H9 (cell line): ENCODE measurements at regions not wholly inside any gene's neighbourhood (a gene's known extent, or its start where the extent isn't known, plus 50 kb on each side); places are given as distances from the start of the nearest gene placed in this dataset.

Experiments
- DNase-seq: peaks from one replicate; pipeline ENCODE4 v3.0.0-alpha.2; 2017
- H2AFZ ChIP-seq: one replicate; pipeline ENCODE4 v1.6.1; 2013; ENCODE audit warnings: mild to moderate bottlenecking, low read length, control low read depth, moderate library complexity
- H2AK5ac ChIP-seq: 2 replicates; pipeline ENCODE4 v1.6.1; 2013; ENCODE audit warnings: low read length, control low read depth, mixed read lengths; ENCODE audit not compliant: insufficient read length
- H2BK120ac ChIP-seq: one replicate; pipeline ENCODE4 v1.6.1; 2013; ENCODE audit warnings: low read depth, mild to moderate bottlenecking, low read length, control low read depth, inconsistent platforms; ENCODE audit not compliant: poor library complexity, severe bottlenecking
- H2BK12ac ChIP-seq: 2 replicates; pipeline ENCODE4 v1.6.1; 2013; ENCODE audit warnings: low read length, control low read depth, mixed read lengths, low read depth; ENCODE audit not compliant: insufficient read length
- H2BK15ac ChIP-seq: 2 replicates; pipeline ENCODE4 v1.6.1; 2013; ENCODE audit warnings: low read depth, low read length, control low read depth
- H2BK20ac ChIP-seq: one replicate; pipeline ENCODE4 v1.6.1; 2013; ENCODE audit warnings: low read depth, mild to moderate bottlenecking, low read length, control low read depth, inconsistent platforms; ENCODE audit not compliant: poor library complexity, severe bottlenecking
- H2BK5ac ChIP-seq: 2 replicates; pipeline ENCODE4 v1.6.1; 2013; ENCODE audit warnings: low read length, control low read depth, mixed read lengths; ENCODE audit not compliant: insufficient read length
- H3K14ac ChIP-seq: 2 replicates; pipeline ENCODE4 v1.6.1; 2013; ENCODE audit warnings: low read length, control low read depth; ENCODE audit not compliant: insufficient read depth
- H3K18ac ChIP-seq: 2 replicates; pipeline ENCODE4 v1.6.1; 2013; ENCODE audit warnings: low read depth, mild to moderate bottlenecking, mixed read lengths, low read length, control low read depth; ENCODE audit not compliant: insufficient read length
- H3K23ac ChIP-seq: 2 replicates; pipeline ENCODE4 v1.6.1; 2013; ENCODE audit warnings: low read length, control low read depth, mixed read lengths, low read depth; ENCODE audit not compliant: insufficient read length
- H3K23me2 ChIP-seq: 2 replicates; pipeline ENCODE4 v1.6.1; 2013; ENCODE audit warnings: low read depth, mild to moderate bottlenecking, mixed read lengths, low read length, control low read depth; ENCODE audit not compliant: insufficient read length, poor library complexity, severe bottlenecking
- H3K27ac ChIP-seq: 2 replicates; pipeline ENCODE4 v1.5.1; 2013; ENCODE audit warnings: low read length, control low read depth, mixed read lengths, low read depth; ENCODE audit not compliant: insufficient read length
- H3K27me3 ChIP-seq: 2 replicates; pipeline ENCODE4 v1.6.1; 2013; ENCODE audit warnings: low read length, control low read depth, inconsistent platforms; ENCODE audit not compliant: insufficient read depth
- H3K4ac ChIP-seq: 2 replicates; pipeline ENCODE4 v1.6.1; 2013; ENCODE audit warnings: low read depth, mild to moderate bottlenecking, control low read depth, inconsistent platforms, low read length, moderate library complexity
- H3K4me1 ChIP-seq: 2 replicates; pipeline ENCODE4 v1.6.1; 2013; ENCODE audit warnings: low read length, control low read depth, inconsistent platforms; ENCODE audit not compliant: insufficient read depth
- H3K4me2 ChIP-seq: 2 replicates; pipeline ENCODE4 v1.6.1; 2013; ENCODE audit warnings: low read length, control low read depth, mixed read lengths; ENCODE audit not compliant: insufficient read length, insufficient read depth
- H3K56ac ChIP-seq: 2 replicates; pipeline ENCODE4 v1.6.1; 2013; ENCODE audit warnings: low read depth, mild to moderate bottlenecking, mixed read lengths, low read length, control low read depth; ENCODE audit not compliant: insufficient read length
- H3K79me1 ChIP-seq: 2 replicates; pipeline ENCODE4 v1.6.1; 2013; ENCODE audit warnings: low read depth, mild to moderate bottlenecking, moderate library complexity, low read length, control low read depth, inconsistent platforms; ENCODE audit not compliant: insufficient read depth, poor library complexity, severe bottlenecking
- H3K79me2 ChIP-seq: 2 replicates; pipeline ENCODE4 v1.6.1; 2013; ENCODE audit warnings: low read length, control low read depth, inconsistent platforms; ENCODE audit not compliant: insufficient read depth
- H3K9ac ChIP-seq: 2 replicates; pipeline ENCODE4 v1.6.1; 2013; ENCODE audit warnings: low read length, control low read depth, mixed read lengths; ENCODE audit not compliant: insufficient read length; ENCODE audit errors: extremely low read depth
- H3K9me3 ChIP-seq: one replicate; pipeline ENCODE4 v1.6.1; 2013; ENCODE audit warnings: low read depth, low read length, inconsistent platforms; ENCODE audit not compliant: control insufficient read depth
- H3T11ph ChIP-seq: one replicate; pipeline ENCODE4 v1.6.1; 2013; ENCODE audit warnings: mild to moderate bottlenecking, low read length, control low read depth, inconsistent platforms
- H4K20me1 ChIP-seq: one replicate; pipeline ENCODE4 v1.6.1; 2013; ENCODE audit not compliant: control insufficient read depth, insufficient read length, insufficient read depth
- H4K5ac ChIP-seq: 2 replicates; pipeline ENCODE4 v1.6.1; 2013; ENCODE audit warnings: low read depth, mild to moderate bottlenecking, mixed read lengths, low read length, control low read depth; ENCODE audit not compliant: insufficient read length
- H4K8ac ChIP-seq: replicated peaks from 2 replicates; pipeline ENCODE4 v1.6.1; 2013; ENCODE audit warnings: low read length, control low read depth, mixed read lengths, low read depth; ENCODE audit not compliant: insufficient read length
- H4K91ac ChIP-seq: 2 replicates; pipeline ENCODE4 v1.6.1; 2013; ENCODE audit warnings: low read depth, mild to moderate bottlenecking, moderate library complexity, mixed read lengths, low read length, control low read depth; ENCODE audit not compliant: insufficient read length
- H3K27ac Mint-ChIP-seq, 3 experiments: 2 replicates in 2 of 3; 3 replicates in 1 of 3; pipeline ENCODE4 v1.8.0; 2020 to 2021; ENCODE audit warnings: mixed read lengths in 3 of 3, mild to moderate bottlenecking in 1 of 3, moderate library complexity in 1 of 3
- H3K27me3 Mint-ChIP-seq: 2 replicates; pipeline ENCODE4 v1.8.0; 2021; ENCODE audit warnings: low read depth, mild to moderate bottlenecking, moderate library complexity, mixed read lengths
- H3K36me3 Mint-ChIP-seq, 3 experiments: 2 replicates in 2 of 3; 3 replicates in 1 of 3; pipeline ENCODE4 v1.8.0; 2020 to 2021; ENCODE audit warnings: low read depth in 3 of 3, mixed read lengths in 3 of 3; ENCODE audit not compliant: insufficient read depth in 1 of 3
- H3K4me1 Mint-ChIP-seq, 2 experiments: 2 replicates each; pipeline ENCODE4 v1.8.0; 2020; ENCODE audit warnings: mixed read lengths in 2 of 2
- H3K4me3 Mint-ChIP-seq, 2 experiments: 2 replicates in 1 of 2; 3 replicates in 1 of 2; pipeline ENCODE4 v1.8.0; 2020 to 2021; ENCODE audit warnings: mild to moderate bottlenecking in 2 of 2, mixed read lengths in 2 of 2, moderate library complexity in 1 of 2
- H3K9me3 Mint-ChIP-seq, 2 experiments: 2 replicates in 1 of 2; 3 replicates in 1 of 2; pipeline ENCODE4 v1.8.0; 2020; ENCODE audit warnings: mild to moderate bottlenecking in 2 of 2, mixed read lengths in 2 of 2, moderate library complexity in 1 of 2
- WGBS: extraction: QIAGEN DNeasy Blood & Tissue Kit; methylation state at CpG from one replicate; pipeline ENCODE4 v1.1.7; 2013; ENCODE audit warnings: missing lambda C conversion rate, low lambda C conversion rate, mixed read lengths; ENCODE audit not compliant: insufficient read length; ENCODE audit errors: extremely low coverage; 5-methylcytosine and 5-hydroxymethylcytosine counted together
- TF ChIP-seq, protein P1 (sequence below): fragments of 200-600 bp; sonication (generic); conservative IDR thresholded peaks from 3 replicates; pipeline ENCODE4 v1.8.0; 2021; ENCODE audit warnings: antibody characterized with exemption, mild to moderate bottlenecking

DNA sequence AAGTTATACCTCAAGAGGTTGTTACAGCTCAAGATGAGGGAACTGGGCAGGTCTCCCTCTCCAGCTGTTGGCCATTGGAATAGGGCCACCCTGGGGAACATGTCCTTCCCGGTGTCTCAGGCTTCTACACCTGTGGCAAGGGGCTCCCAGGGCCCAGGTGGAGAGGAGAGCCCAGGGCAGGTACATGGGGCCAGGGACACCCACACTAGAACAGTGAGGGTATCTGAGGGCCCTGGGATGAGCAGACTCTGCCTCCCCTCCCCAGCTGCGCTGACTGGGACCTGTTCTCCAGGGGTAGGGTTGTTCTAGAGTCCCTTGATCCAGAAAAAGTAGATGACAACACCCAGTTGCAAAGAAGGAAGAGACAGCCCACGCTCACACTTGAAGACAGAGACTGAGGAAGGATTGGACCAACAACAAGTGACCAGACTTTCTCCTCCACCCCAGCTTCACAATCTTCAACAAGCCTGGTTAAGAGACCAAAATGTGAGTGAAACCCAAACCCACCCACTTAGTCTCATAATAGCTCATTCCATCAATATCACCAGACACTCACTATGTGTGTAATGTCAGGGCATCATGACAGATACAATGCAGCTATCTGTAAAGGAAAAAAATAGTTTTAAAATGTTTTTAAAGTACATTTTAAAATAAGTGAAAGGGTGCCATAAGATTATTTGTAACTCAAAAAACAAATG lies 439.3 kb downstream of the NPHP4 start:
- H3K9me3 Mint-ChIP-seq = peaks cover 5 to 14% of the 10 kb centered on the region in 2 experiments
- Histone ChIP-seq H3K9me3 (no peaks in the 10 kb centered on the region), H3K4me1 (no peaks in the 10 kb centered on the region), H3K56ac (no peak overlapping the region), H2AK5ac (no peak overlapping the region), H2BK5ac (no peak overlapping the region), H3K23me2 (no peaks in the 10 kb centered on the region), H3K4ac (no peak overlapping the region), H4K5ac (no peak overlapping the region), H4K91ac (no peak overlapping the region), H3K23ac (no peak overlapping the region), H3K14ac (no peak overlapping the region), H2BK12ac (no peak overlapping the region), H3K79me2 (no peaks in the 10 kb centered on the region), H3K9ac (no peak overlapping the region), H3K79me1 (no peaks in the 10 kb centered on the region), H3K27ac (no peak overlapping the region), H3K27me3 (no peaks in the 10 kb centered on the region), H2BK120ac (no peak overlapping the region), H2AFZ (no peak overlapping the region), H4K20me1 (no peaks in the 10 kb centered on the region), H4K8ac (no peak overlapping the region), H2BK20ac (no peak overlapping the region), H3K18ac (no peak overlapping the region), H2BK15ac (no peak overlapping the region), H3T11ph (no peak overlapping the region), H3K4me2 (no peak overlapping the region)
- H3K4me3 Mint-ChIP-seq = no peak overlapping the region
- peaks cover 22% of the 10 kb centered on the region for H3K27me3 Mint-ChIP-seq
- H3K36me3 Mint-ChIP-seq = peaks cover 0 to 3% (median 0%) of the 10 kb centered on the region in 3 experiments; a peak in 2 of 7 replicates
- no peaks in the 10 kb centered on the region for H3K4me1 Mint-ChIP-seq
- no peak overlapping the region for H3K27ac Mint-ChIP-seq
- TF ChIP-seq, protein P1, sequence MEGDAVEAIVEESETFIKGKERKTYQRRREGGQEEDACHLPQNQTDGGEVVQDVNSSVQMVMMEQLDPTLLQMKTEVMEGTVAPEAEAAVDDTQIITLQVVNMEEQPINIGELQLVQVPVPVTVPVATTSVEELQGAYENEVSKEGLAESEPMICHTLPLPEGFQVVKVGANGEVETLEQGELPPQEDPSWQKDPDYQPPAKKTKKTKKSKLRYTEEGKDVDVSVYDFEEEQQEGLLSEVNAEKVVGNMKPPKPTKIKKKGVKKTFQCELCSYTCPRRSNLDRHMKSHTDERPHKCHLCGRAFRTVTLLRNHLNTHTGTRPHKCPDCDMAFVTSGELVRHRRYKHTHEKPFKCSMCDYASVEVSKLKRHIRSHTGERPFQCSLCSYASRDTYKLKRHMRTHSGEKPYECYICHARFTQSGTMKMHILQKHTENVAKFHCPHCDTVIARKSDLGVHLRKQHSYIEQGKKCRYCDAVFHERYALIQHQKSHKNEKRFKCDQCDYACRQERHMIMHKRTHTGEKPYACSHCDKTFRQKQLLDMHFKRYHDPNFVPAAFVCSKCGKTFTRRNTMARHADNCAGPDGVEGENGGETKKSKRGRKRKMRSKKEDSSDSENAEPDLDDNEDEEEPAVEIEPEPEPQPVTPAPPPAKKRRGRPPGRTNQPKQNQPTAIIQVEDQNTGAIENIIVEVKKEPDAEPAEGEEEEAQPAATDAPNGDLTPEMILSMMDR = no peak
- DNase-seq = no peak
- WGBS = no CpG with 5 or more reads among the region's 3 CpGs
